ENCODE measurements at regions not wholly inside any gene's neighbourhood (a gene's known extent, or its start where the extent isn't known, plus 50 kb on each side); places are given as distances from the start of the nearest gene placed in this dataset.

- Histone ChIP-seq H4K91ac (ENCODE audit: insufficient read depth, low read depth, low read length) (no peak overlapping the region), H2AK5ac (ENCODE audit: low read depth, low read length) (no peak overlapping the region), H3K4me2 (ENCODE audit: low read depth, low read length) (no peak overlapping the region), H4K8ac (ENCODE audit: low read depth in 2 of 2, low read length in 2 of 2) (no peak overlapping the region), H2AK9ac (replicated peaks; ENCODE audit: low read depth, low read length, poor library complexity) (no peak overlapping the region), H2BK20ac (ENCODE audit: low read depth, low read length) (no peak overlapping the region), H3K18ac (ENCODE audit: low read depth, low read length) (no peak overlapping the region), H2BK120ac (ENCODE audit: low read depth, low read length) (no peak overlapping the region), H2AFZ (replicated peaks; ENCODE audit: low read length, poor library complexity) (no peak overlapping the region), H3K27me3 (ENCODE audit: control insufficient read depth, insufficient read depth, low read length) (no peaks in the 10 kb centered on the region), H3K4ac (ENCODE audit: low read depth, low read length) (no peak overlapping the region), H3K9me3 (ENCODE audit: control insufficient read depth, insufficient read depth, low read length) (peaks cover 5% of the 10 kb centered on the region; the same call in 1 of the 2 replicates), H3K9ac (ENCODE audit: low read depth, low read length) (no peak overlapping the region), H2BK15ac (ENCODE audit: low read depth, low read length) (no peak overlapping the region), H2BK5ac (ENCODE audit: low read depth, low read length, poor library complexity, severe bottlenecking) (no peak overlapping the region), H3K27ac (ENCODE audit: insufficient read depth, low read length) (no peak overlapping the region), H3K56ac (ENCODE audit: extremely low read depth, insufficient read depth, low read length) (no peak overlapping the region), H3K4me3 (ENCODE audit: insufficient read depth, low read depth, low read length) (no peak overlapping the region), H3K4me1 (ENCODE audit: control insufficient read depth, insufficient read depth, low read length) (no peaks in the 10 kb centered on the region), H4K5ac (ENCODE audit: low read depth, low read length) (no peak overlapping the region), H3K23ac (ENCODE audit: low read depth, low read length) (no peak overlapping the region), H4K20me1 (ENCODE audit: insufficient read depth, low read length) (no peaks in the 10 kb centered on the region), H3K9me1 (ENCODE audit: insufficient read depth, low read length) (no peaks in the 10 kb centered on the region), H3K36me3 (ENCODE audit: control insufficient read depth, insufficient read depth, low read length) (no peaks in the 10 kb centered on the region), H3K79me1 (ENCODE audit: low read depth in 1 of 2, low read length in 2 of 2) (no peaks in the 10 kb centered on the region), H3K14ac (replicated peaks; ENCODE audit: low read depth, low read length) (no peak overlapping the region)
- ATAC-seq (ENCODE audit: low read depth) (no peak), DNase-seq (no peak)
- intact Hi-C loops (cut with micrococcal nuclease), result no loop called here
- ChIA-PET CTCF (no interaction called here), POLR2A (ENCODE audit: unreplicated experiment) (no interaction called here)
- no TSS peak for BruUV-seq (replicated peaks)
- WGBS, 2 experiments (ENCODE audit: extremely low coverage in 2 of 2, insufficient read length in 1 of 2), result 13 to 50% methylated on average over 1 of the region's 1 CpG
- TF ChIP-seq CHD1 (IDR thresholded peaks at IDR 0.05; ENCODE audit: low read depth, low read length) (no peak), RCOR1 (IDR thresholded peaks at IDR 0.05; ENCODE audit: insufficient replicate concordance, low read length) (no peak), BHLHE40 (IDR thresholded peaks at IDR 0.05; ENCODE audit: low read depth, low read length) (no peak), POLR2A (IDR thresholded peaks at IDR 0.05; ENCODE audit: low read depth, low read length) (no peak), SMC3 (IDR thresholded peaks at IDR 0.05; ENCODE audit: low read depth, low read length) (no peak), FOS (IDR thresholded peaks at IDR 0.05; ENCODE audit: low read depth, low read length) (no peak), RAD21 (IDR thresholded peaks at IDR 0.05; ENCODE audit: low read length) (no peak), RFX5 (IDR thresholded peaks at IDR 0.05; ENCODE audit: low read depth, low read length) (no peak), NFE2L2 (IDR thresholded peaks at IDR 0.05; ENCODE audit: low read depth, low read length) (no peak)
- TF ChIP-seq, protein P1, sequence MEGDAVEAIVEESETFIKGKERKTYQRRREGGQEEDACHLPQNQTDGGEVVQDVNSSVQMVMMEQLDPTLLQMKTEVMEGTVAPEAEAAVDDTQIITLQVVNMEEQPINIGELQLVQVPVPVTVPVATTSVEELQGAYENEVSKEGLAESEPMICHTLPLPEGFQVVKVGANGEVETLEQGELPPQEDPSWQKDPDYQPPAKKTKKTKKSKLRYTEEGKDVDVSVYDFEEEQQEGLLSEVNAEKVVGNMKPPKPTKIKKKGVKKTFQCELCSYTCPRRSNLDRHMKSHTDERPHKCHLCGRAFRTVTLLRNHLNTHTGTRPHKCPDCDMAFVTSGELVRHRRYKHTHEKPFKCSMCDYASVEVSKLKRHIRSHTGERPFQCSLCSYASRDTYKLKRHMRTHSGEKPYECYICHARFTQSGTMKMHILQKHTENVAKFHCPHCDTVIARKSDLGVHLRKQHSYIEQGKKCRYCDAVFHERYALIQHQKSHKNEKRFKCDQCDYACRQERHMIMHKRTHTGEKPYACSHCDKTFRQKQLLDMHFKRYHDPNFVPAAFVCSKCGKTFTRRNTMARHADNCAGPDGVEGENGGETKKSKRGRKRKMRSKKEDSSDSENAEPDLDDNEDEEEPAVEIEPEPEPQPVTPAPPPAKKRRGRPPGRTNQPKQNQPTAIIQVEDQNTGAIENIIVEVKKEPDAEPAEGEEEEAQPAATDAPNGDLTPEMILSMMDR (conservative IDR thresholded peaks at IDR 0.05; ENCODE audit: low read depth, low read length), result no peak
- TF ChIP-seq, protein P2, sequence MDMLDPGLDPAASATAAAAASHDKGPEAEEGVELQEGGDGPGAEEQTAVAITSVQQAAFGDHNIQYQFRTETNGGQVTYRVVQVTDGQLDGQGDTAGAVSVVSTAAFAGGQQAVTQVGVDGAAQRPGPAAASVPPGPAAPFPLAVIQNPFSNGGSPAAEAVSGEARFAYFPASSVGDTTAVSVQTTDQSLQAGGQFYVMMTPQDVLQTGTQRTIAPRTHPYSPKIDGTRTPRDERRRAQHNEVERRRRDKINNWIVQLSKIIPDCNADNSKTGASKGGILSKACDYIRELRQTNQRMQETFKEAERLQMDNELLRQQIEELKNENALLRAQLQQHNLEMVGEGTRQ (IDR thresholded peaks at IDR 0.05; ENCODE audit: low read depth, low read length), result no peak
- dilution Hi-C loops (cut with HindIII; ENCODE audit: low sequenced_read_pairs, unreplicated experiment), result no loop called here
- in situ Hi-C loops (cut with MboI; ENCODE audit: low sequenced_read_pairs), result no loop called here
These were observed 139.7 kb upstream of the PTER start for GRCh38 chr10:16297069-16297468.

All from IMR-90 (cell line).